G401 (cell line): ENCODE measurements at regions not wholly inside any gene's neighbourhood (a gene's known extent, or its start where the extent isn't known, plus 50 kb on each side); places are given as distances from the start of the nearest gene placed in this dataset.

Source experiments
- DNase-seq: peaks from one replicate; pipeline ENCODE4 v3.0.0-alpha.2; 2015; ENCODE audit warnings: low spot score
- in situ Hi-C: cut with HindIII; loops from 2 replicates; pipeline ENCODE4 v1.10.0; 2016; ENCODE audit warnings: low sequenced_read_pairs, mixed read lengths

- in situ Hi-C loops, result no loop called here
- no peak for DNase-seq
Observed at GRCh38 chr4:100778431-100778830, 260.6 kb upstream of the EMCN start.

GRCh38 chr4:100762738-100763137, 244.9 kb upstream of the EMCN start:
- DNase-seq, result no peak

GRCh38 chr4:100754751-100755150, 236.9 kb upstream of the EMCN start:
- in situ Hi-C loops, result no loop called here

More at GRCh38 chr4:100762738-100763137, 244.9 kb upstream of the EMCN start:
- in situ Hi-C loops, result no loop called here

GRCh38 chr4:100746141-100746739, 228.4 kb upstream of the EMCN start:
- in situ Hi-C loops, result no loop called here

More at GRCh38 chr4:100754751-100755150, 236.9 kb upstream of the EMCN start:
- no peak for DNase-seq

GRCh38 chr4:100742045-100742444, 224.2 kb upstream of the EMCN start:
- in situ Hi-C loops, result no loop called here
- DNase-seq, result no peak

More at GRCh38 chr4:100746141-100746739, 228.4 kb upstream of the EMCN start:
- no peak for DNase-seq

GRCh38 chr4:100739426-100739825, 221.6 kb upstream of the EMCN start:
- in situ Hi-C loops, result no loop called here

GRCh38 chr4:100738196-100739165, 220.7 kb upstream of the EMCN start:
- in situ Hi-C loops, result no loop called here

More at GRCh38 chr4:100739426-100739825, 221.6 kb upstream of the EMCN start:
- DNase-seq, result no peak

GRCh38 chr4:100736641-100737451, 219.0 kb upstream of the EMCN start:
- peak; percentile 84 for DNase-seq
- in situ Hi-C loops, result no loop called here

More at GRCh38 chr4:100738196-100739165, 220.7 kb upstream of the EMCN start:
- DNase-seq, result peak; percentile 32

GRCh38 chr4:100728861-100729260, 211.0 kb upstream of the EMCN start:
- no peak for DNase-seq
- in situ Hi-C loops, result no loop called here

- in situ Hi-C loops, result no loop called here
- no peak for DNase-seq
Observed at GRCh38 chr4:100722866-100723459, 205.1 kb upstream of the EMCN start.

- in situ Hi-C loops, result no loop called here
Observed at GRCh38 chr4:100722133-100722532, 204.3 kb upstream of the EMCN start.

GRCh38 chr4:100721490-100721889, 203.7 kb upstream of the EMCN start:
- DNase-seq, result no peak
- in situ Hi-C loops, result no loop called here

More at GRCh38 chr4:100722133-100722532, 204.3 kb upstream of the EMCN start:
- DNase-seq, result no peak

GRCh38 chr4:100721077-100721476, 203.3 kb upstream of the EMCN start:
- in situ Hi-C loops, result no loop called here
- peak; percentile 91 for DNase-seq

- in situ Hi-C loops, result no loop called here
- DNase-seq, result no peak
Observed at GRCh38 chr4:100716416-100716815, 198.6 kb upstream of the EMCN start.

GRCh38 chr4:100708776-100709175, 191.0 kb upstream of the EMCN start:
- in situ Hi-C loops, result no loop called here
- DNase-seq, result no peak

- DNase-seq, result no peak
- in situ Hi-C loops, result no loop called here
Observed at GRCh38 chr4:100707786-100708185, 190.0 kb upstream of the EMCN start.

- in situ Hi-C loops, result no loop called here
Observed at GRCh38 chr4:100696531-100696930, 178.7 kb upstream of the EMCN start.

GRCh38 chr4:100695871-100696270, 178.0 kb upstream of the EMCN start:
- DNase-seq, result no peak
- in situ Hi-C loops, result no loop called here

More at GRCh38 chr4:100696531-100696930, 178.7 kb upstream of the EMCN start:
- DNase-seq, result no peak

GRCh38 chr4:100695039-100695654, 177.3 kb upstream of the EMCN start:
- in situ Hi-C loops, result no loop called here
- no peak for DNase-seq
